ENCODE measurements at regions not wholly inside any gene's neighbourhood (a gene's known extent, or its start where the extent isn't known, plus 50 kb on each side); places are given as distances from the start of the nearest gene placed in this dataset.

DNA sequence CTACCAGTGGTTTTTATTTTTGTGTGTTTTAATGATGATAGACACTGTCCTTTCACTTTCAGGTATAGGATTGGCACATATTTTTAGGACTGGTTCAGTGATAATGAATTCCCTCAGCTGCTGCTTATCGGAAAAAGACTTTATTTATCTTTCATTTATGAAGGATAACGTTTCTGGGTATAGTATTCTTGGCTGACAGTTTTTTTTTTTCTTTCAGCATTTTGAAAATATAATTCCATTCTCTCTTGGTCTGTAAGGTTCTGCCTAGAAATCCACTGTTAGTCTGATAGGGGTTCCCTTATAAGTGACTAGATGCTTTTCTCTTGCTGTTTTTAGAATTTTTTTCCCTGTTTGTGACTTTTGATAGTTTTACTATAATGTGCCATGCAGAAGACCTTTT is 313.1 kb downstream of the TENT5A start:
- CTCF ChIA-PET = no interaction called here

DNA sequence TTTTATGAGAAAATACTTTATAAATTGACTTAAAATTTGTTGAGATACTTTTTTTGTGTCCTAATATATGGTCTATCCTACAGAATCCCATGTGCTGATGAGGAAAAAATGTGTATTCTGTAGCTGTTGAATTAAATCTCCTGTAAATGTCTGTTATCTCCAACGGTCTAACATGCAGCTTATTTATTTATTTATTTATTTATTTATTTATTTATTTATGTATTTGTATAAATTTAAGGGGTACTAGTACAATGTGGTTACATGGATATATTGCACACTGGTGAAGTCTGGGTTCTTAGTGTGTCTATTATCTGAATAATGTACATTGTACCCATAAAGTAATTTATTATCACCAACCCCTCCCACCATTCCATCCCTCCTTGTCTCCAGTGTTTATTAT is 315.5 kb downstream of the TENT5A start:
- Histone ChIP-seq H3K36me3 (replicated peaks in 1 of 2; ENCODE audit: control insufficient read depth in 1 of 2, insufficient read depth in 2 of 2, low read length in 1 of 2) (no peaks in the 10 kb centered on the region), H3K9me3 (peaks cover 21% of the 10 kb centered on the region), H3K27ac (ENCODE audit: low read depth in 2 of 2, low read length in 1 of 2) (no peak overlapping the region), H4K20me1 (ENCODE audit: insufficient read depth) (no peaks in the 10 kb centered on the region), H3K4me1 (ENCODE audit: control insufficient read depth in 1 of 2, insufficient read depth in 2 of 2, low read depth in 1 of 2, low read length in 1 of 2) (no peaks in the 10 kb centered on the region), H3K9ac (no peak overlapping the region), H2AFZ (ENCODE audit: low read depth) (no peak overlapping the region), H3F3A (replicated peaks; ENCODE audit: insufficient read depth) (no peaks in the 10 kb centered on the region), H3K27me3 (ENCODE audit: insufficient read depth) (no peaks in the 10 kb centered on the region), H3K4me3 (ENCODE audit: low read depth in 2 of 2, low read length in 1 of 2) (no peak overlapping the region), H3K4me2 (no peak overlapping the region), H3K9me2 (no peaks in the 10 kb centered on the region), H3K79me2 (ENCODE audit: insufficient read depth) (no peaks in the 10 kb centered on the region)
- CTCF ChIA-PET = no interaction called here
- 2% methylated on average over 1 of the region's 1 CpG for WGBS (ENCODE audit: low lambda C conversion rate)
- POLR2A ChIA-PET = no interaction called here
- DNase-seq = no peak
- TF ChIP-seq EP300 (IDR thresholded peaks at IDR 0.05; ENCODE audit: borderline replicate concordance in 1 of 2, low read depth in 1 of 2, low read length in 1 of 2) (no peak), RXRA (IDR thresholded peaks at IDR 0.05; ENCODE audit: borderline replicate concordance, low read depth) (no peak), RAD21 (IDR thresholded peaks at IDR 0.05; ENCODE audit: low read length) (no peak), FOXM1 (IDR thresholded peaks at IDR 0.05; ENCODE audit: low read depth) (no peak), FOSL2 (IDR thresholded peaks at IDR 0.05; ENCODE audit: borderline replicate concordance, low read depth) (no peak), EZH2phosphoT487 (IDR thresholded peaks at IDR 0.05; ENCODE audit: borderline replicate concordance, low read depth) (no peak), TCF12 (IDR thresholded peaks at IDR 0.05) (no peak), TAF1 (IDR thresholded peaks at IDR 0.05; ENCODE audit: borderline replicate concordance, low read depth, low read length) (no peak), RCOR1 (IDR thresholded peaks at IDR 0.05; ENCODE audit: low read length) (no peak)
- TF ChIP-seq, protein P1, sequence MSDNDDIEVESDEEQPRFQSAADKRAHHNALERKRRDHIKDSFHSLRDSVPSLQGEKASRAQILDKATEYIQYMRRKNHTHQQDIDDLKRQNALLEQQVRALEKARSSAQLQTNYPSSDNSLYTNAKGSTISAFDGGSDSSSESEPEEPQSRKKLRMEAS (IDR thresholded peaks at IDR 0.05; ENCODE audit: low read depth) = no peak
- TF ChIP-seq, protein P2, sequence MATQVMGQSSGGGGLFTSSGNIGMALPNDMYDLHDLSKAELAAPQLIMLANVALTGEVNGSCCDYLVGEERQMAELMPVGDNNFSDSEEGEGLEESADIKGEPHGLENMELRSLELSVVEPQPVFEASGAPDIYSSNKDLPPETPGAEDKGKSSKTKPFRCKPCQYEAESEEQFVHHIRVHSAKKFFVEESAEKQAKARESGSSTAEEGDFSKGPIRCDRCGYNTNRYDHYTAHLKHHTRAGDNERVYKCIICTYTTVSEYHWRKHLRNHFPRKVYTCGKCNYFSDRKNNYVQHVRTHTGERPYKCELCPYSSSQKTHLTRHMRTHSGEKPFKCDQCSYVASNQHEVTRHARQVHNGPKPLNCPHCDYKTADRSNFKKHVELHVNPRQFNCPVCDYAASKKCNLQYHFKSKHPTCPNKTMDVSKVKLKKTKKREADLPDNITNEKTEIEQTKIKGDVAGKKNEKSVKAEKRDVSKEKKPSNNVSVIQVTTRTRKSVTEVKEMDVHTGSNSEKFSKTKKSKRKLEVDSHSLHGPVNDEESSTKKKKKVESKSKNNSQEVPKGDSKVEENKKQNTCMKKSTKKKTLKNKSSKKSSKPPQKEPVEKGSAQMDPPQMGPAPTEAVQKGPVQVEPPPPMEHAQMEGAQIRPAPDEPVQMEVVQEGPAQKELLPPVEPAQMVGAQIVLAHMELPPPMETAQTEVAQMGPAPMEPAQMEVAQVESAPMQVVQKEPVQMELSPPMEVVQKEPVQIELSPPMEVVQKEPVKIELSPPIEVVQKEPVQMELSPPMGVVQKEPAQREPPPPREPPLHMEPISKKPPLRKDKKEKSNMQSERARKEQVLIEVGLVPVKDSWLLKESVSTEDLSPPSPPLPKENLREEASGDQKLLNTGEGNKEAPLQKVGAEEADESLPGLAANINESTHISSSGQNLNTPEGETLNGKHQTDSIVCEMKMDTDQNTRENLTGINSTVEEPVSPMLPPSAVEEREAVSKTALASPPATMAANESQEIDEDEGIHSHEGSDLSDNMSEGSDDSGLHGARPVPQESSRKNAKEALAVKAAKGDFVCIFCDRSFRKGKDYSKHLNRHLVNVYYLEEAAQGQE (IDR thresholded peaks at IDR 0.05; ENCODE audit: low read depth, low read length) = no peak

More for the DNA sequence above, 313.1 kb downstream of the TENT5A start:
- Histone ChIP-seq H3K79me2 (ENCODE audit: insufficient read depth) (no peaks in the 10 kb centered on the region), H3K4me2 (no peak overlapping the region), H3K27ac (ENCODE audit: low read depth in 2 of 2, low read length in 1 of 2) (no peak overlapping the region), H2AFZ (ENCODE audit: low read depth) (no peak overlapping the region), H4K20me1 (ENCODE audit: insufficient read depth) (no peaks in the 10 kb centered on the region), H3K9me3 (peaks cover 21% of the 10 kb centered on the region), H3K27me3 (ENCODE audit: insufficient read depth) (no peaks in the 10 kb centered on the region), H3F3A (replicated peaks; ENCODE audit: insufficient read depth) (no peaks in the 10 kb centered on the region), H3K9ac (no peak overlapping the region), H3K9me2 (no peaks in the 10 kb centered on the region), H3K36me3 (replicated peaks in 1 of 2; ENCODE audit: control insufficient read depth in 1 of 2, insufficient read depth in 2 of 2, low read length in 1 of 2) (no peaks in the 10 kb centered on the region), H3K4me3 (ENCODE audit: low read depth in 2 of 2, low read length in 1 of 2) (no peak overlapping the region), H3K4me1 (ENCODE audit: control insufficient read depth in 1 of 2, insufficient read depth in 2 of 2, low read depth in 1 of 2, low read length in 1 of 2) (no peaks in the 10 kb centered on the region)
- POLR2A ChIA-PET = no interaction called here
- whole genome bisulfite sequencing (ENCODE audit: low lambda C conversion rate) = 28% methylated on average over 2 of the region's 2 CpGs
- TF ChIP-seq EP300 (IDR thresholded peaks at IDR 0.05; ENCODE audit: borderline replicate concordance in 1 of 2, low read depth in 1 of 2, low read length in 1 of 2) = no peak
- no peak for TF ChIP-seq GATA2 (CRISPR knock-in tag; IDR thresholded peaks at IDR 0.05)
- TF ChIP-seq CHD2 (IDR thresholded peaks at IDR 0.05; ENCODE audit: low read length, partially characterized antibody) = no peak
- no peak for TF ChIP-seq MXI1 (IDR thresholded peaks at IDR 0.05; ENCODE audit: low read depth, low read length)
- TF ChIP-seq MEF2A (IDR thresholded peaks at IDR 0.05; ENCODE audit: borderline replicate concordance, low read depth) = no peak
- TF ChIP-seq, protein P3, sequence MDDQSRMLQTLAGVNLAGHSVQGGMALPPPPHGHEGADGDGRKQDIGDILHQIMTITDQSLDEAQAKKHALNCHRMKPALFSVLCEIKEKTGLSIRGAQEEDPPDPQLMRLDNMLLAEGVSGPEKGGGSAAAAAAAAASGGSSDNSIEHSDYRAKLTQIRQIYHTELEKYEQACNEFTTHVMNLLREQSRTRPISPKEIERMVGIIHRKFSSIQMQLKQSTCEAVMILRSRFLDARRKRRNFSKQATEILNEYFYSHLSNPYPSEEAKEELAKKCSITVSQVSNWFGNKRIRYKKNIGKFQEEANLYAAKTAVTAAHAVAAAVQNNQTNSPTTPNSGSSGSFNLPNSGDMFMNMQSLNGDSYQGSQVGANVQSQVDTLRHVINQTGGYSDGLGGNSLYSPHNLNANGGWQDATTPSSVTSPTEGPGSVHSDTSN (IDR thresholded peaks at IDR 0.05) = no peak
- TF ChIP-seq FOXM1 (IDR thresholded peaks at IDR 0.05; ENCODE audit: low read depth) = no peak
- no peak for TF ChIP-seq EZH2phosphoT487 (IDR thresholded peaks at IDR 0.05; ENCODE audit: borderline replicate concordance, low read depth)
- no peak for TF ChIP-seq NFIC (IDR thresholded peaks at IDR 0.05; ENCODE audit: borderline replicate concordance)
- TF ChIP-seq, protein P4, sequence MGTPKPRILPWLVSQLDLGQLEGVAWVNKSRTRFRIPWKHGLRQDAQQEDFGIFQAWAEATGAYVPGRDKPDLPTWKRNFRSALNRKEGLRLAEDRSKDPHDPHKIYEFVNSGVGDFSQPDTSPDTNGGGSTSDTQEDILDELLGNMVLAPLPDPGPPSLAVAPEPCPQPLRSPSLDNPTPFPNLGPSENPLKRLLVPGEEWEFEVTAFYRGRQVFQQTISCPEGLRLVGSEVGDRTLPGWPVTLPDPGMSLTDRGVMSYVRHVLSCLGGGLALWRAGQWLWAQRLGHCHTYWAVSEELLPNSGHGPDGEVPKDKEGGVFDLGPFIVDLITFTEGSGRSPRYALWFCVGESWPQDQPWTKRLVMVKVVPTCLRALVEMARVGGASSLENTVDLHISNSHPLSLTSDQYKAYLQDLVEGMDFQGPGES (IDR thresholded peaks at IDR 0.05; ENCODE audit: low read depth, low read length) = no peak
- TF ChIP-seq SIN3A (IDR thresholded peaks at IDR 0.05; ENCODE audit: borderline replicate concordance, low read depth, low read length) = no peak
- TF ChIP-seq RAD21 (IDR thresholded peaks at IDR 0.05; ENCODE audit: low read length) = no peak
- TF ChIP-seq, protein P5, sequence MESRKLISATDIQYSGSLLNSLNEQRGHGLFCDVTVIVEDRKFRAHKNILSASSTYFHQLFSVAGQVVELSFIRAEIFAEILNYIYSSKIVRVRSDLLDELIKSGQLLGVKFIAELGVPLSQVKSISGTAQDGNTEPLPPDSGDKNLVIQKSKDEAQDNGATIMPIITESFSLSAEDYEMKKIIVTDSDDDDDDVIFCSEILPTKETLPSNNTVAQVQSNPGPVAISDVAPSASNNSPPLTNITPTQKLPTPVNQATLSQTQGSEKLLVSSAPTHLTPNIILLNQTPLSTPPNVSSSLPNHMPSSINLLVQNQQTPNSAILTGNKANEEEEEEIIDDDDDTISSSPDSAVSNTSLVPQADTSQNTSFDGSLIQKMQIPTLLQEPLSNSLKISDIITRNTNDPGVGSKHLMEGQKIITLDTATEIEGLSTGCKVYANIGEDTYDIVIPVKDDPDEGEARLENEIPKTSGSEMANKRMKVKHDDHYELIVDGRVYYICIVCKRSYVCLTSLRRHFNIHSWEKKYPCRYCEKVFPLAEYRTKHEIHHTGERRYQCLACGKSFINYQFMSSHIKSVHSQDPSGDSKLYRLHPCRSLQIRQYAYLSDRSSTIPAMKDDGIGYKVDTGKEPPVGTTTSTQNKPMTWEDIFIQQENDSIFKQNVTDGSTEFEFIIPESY (IDR thresholded peaks at IDR 0.05; ENCODE audit: borderline replicate concordance, low read depth) = no peak
- no peak for TF ChIP-seq TEAD4 (IDR thresholded peaks at IDR 0.05; ENCODE audit: borderline replicate concordance, insufficient read depth)
- no peak for TF ChIP-seq FOSL2 (IDR thresholded peaks at IDR 0.05; ENCODE audit: borderline replicate concordance, low read depth)
- no peak for TF ChIP-seq TCF12 (IDR thresholded peaks at IDR 0.05)
- no peak for DNase-seq
